ENCODE measurements at regions not wholly inside any gene's neighbourhood (a gene's known extent, or its start where the extent isn't known, plus 50 kb on each side); places are given as distances from the start of the nearest gene placed in this dataset.

GRCh38 chr12:116640281-116640680 lies 81.1 kb downstream of the MAP1LC3B2 start:
- Histone ChIP-seq H3K4ac (ENCODE audit: low read depth, low read length) (no peak overlapping the region), H2AK5ac (ENCODE audit: low read length) (no peak overlapping the region), H2BK5ac (ENCODE audit: low read depth, low read length, poor library complexity) (no peak overlapping the region), H3K4me2 (ENCODE audit: low read length) (no peak overlapping the region), H4K8ac (ENCODE audit: low read depth, low read length) (no peak overlapping the region), H3K4me3 (ENCODE audit: low read depth, low read length) (no peak overlapping the region), H4K91ac (ENCODE audit: low read depth, low read length) (no peak overlapping the region), H3K4me1 (ENCODE audit: control insufficient read depth in 1 of 2, insufficient read depth in 2 of 2, low read length in 2 of 2) (no peaks in the 10 kb centered on the region), H2AFZ (ENCODE audit: insufficient read depth, low read length, poor library complexity) (no peak overlapping the region), H3K79me2 (ENCODE audit: control insufficient read depth, insufficient read depth, low read length, poor library complexity) (no peaks in the 10 kb centered on the region), H3K79me1 (ENCODE audit: low read length) (no peaks in the 10 kb centered on the region), H3K23ac (ENCODE audit: low read length) (no peak overlapping the region), H4K12ac (ENCODE audit: low read depth, low read length) (no peak overlapping the region), H3K27ac (ENCODE audit: low read depth, low read length) (no peak overlapping the region), H3K18ac (ENCODE audit: low read length) (no peak overlapping the region), H3K36me3 (ENCODE audit: control insufficient read depth in 1 of 2, insufficient read depth in 2 of 2, low read length in 2 of 2) (no peaks in the 10 kb centered on the region), H2BK12ac (ENCODE audit: low read length) (no peak overlapping the region), H3K9me3 (ENCODE audit: insufficient read depth, low read depth, low read length) (no peaks in the 10 kb centered on the region), H3K27me3 (ENCODE audit: insufficient read depth, low read length) (no peaks in the 10 kb centered on the region), H2BK120ac (ENCODE audit: insufficient read depth, low read length, poor library complexity) (no peak overlapping the region), H3K14ac (ENCODE audit: low read length) (no peak overlapping the region), H3K9ac (ENCODE audit: low read length) (no peak overlapping the region)
- no CpG with 5 or more reads among the region's 1 CpG for WGBS (ENCODE audit: extremely low coverage, insufficient coverage, insufficient read length)
- DNase-seq: no peak

DNA sequence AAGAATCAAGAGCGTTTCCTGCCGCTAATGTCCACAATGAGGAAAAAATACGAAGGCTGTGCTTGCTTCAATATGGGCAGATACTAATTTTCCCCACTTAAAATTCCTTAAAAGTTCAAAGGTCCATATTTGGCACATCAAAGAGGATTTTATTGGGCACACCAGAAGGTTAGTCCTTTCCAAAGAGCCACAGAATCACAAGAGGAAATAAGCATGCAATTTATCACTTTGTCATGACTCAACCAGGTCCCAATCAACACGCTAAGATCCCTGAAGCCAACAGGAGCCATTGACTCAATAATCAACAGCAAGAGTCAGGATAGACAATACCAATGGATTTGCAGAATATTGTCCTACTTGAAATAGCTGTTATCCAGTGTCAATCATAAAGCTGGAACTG lies 80.6 kb downstream of the MAP1LC3B2 start:
- Histone ChIP-seq H2BK5ac (ENCODE audit: low read depth, low read length, poor library complexity) (no peak overlapping the region), H2BK120ac (ENCODE audit: insufficient read depth, low read length, poor library complexity) (no peak overlapping the region), H2BK12ac (ENCODE audit: low read length) (no peak overlapping the region), H3K9me3 (ENCODE audit: insufficient read depth, low read depth, low read length) (no peaks in the 10 kb centered on the region), H3K18ac (ENCODE audit: low read length) (no peak overlapping the region), H3K79me1 (ENCODE audit: low read length) (no peaks in the 10 kb centered on the region), H4K12ac (ENCODE audit: low read depth, low read length) (no peak overlapping the region), H3K4me1 (ENCODE audit: control insufficient read depth in 1 of 2, insufficient read depth in 2 of 2, low read length in 2 of 2) (no peaks in the 10 kb centered on the region), H3K27me3 (ENCODE audit: insufficient read depth, low read length) (no peaks in the 10 kb centered on the region), H4K91ac (ENCODE audit: low read depth, low read length) (no peak overlapping the region), H2AK5ac (ENCODE audit: low read length) (no peak overlapping the region), H3K9ac (ENCODE audit: low read length) (no peak overlapping the region), H3K4me2 (ENCODE audit: low read length) (no peak overlapping the region), H3K4ac (ENCODE audit: low read depth, low read length) (no peak overlapping the region), H3K79me2 (ENCODE audit: control insufficient read depth, insufficient read depth, low read length, poor library complexity) (no peaks in the 10 kb centered on the region), H3K14ac (ENCODE audit: low read length) (no peak overlapping the region), H3K23ac (ENCODE audit: low read length) (no peak overlapping the region), H2AFZ (ENCODE audit: insufficient read depth, low read length, poor library complexity) (no peak overlapping the region), H3K27ac (ENCODE audit: low read depth, low read length) (no peak overlapping the region), H3K36me3 (ENCODE audit: control insufficient read depth in 1 of 2, insufficient read depth in 2 of 2, low read length in 2 of 2) (no peaks in the 10 kb centered on the region), H4K8ac (ENCODE audit: low read depth, low read length) (no peak overlapping the region), H3K4me3 (ENCODE audit: low read depth, low read length) (no peak overlapping the region)
- DNase-seq: no peak
- no CpG with 5 or more reads among the region's 4 CpGs for WGBS (ENCODE audit: extremely low coverage, insufficient coverage, insufficient read length)

DNA sequence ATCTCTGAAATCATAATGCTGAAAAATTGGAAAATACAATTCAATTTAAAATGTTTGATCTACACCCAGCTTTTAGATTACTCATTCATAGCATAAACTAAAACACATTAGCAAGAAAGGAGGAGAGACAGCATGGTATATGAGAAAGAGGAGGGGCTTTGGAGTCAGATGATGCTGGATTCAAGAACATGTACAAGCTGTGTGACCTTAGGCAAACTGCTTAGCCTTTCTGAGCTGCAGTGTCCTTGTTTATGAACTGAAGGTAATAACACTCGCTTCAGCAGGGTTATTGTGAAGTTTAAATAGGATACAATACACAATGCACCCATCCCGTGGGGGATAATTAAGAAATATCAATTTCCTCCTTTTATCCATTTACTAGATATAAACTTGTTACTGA lies 79.2 kb downstream of the MAP1LC3B2 start:
- DNase-seq: no peak
- WGBS (ENCODE audit: extremely low coverage, insufficient coverage, insufficient read length): no CpG with 5 or more reads among the region's 2 CpGs
- Histone ChIP-seq H3K27me3 (ENCODE audit: insufficient read depth, low read length) (no peaks in the 10 kb centered on the region), H3K27ac (ENCODE audit: low read depth, low read length) (no peak overlapping the region), H3K4me1 (ENCODE audit: control insufficient read depth in 1 of 2, insufficient read depth in 2 of 2, low read length in 2 of 2) (no peaks in the 10 kb centered on the region), H4K91ac (ENCODE audit: low read depth, low read length) (no peak overlapping the region), H3K23ac (ENCODE audit: low read length) (no peak overlapping the region), H3K9me3 (ENCODE audit: insufficient read depth, low read depth, low read length) (no peaks in the 10 kb centered on the region), H4K8ac (ENCODE audit: low read depth, low read length) (no peak overlapping the region), H3K4me2 (ENCODE audit: low read length) (no peak overlapping the region), H3K36me3 (ENCODE audit: control insufficient read depth in 1 of 2, insufficient read depth in 2 of 2, low read length in 2 of 2) (no peaks in the 10 kb centered on the region), H2AFZ (ENCODE audit: insufficient read depth, low read length, poor library complexity) (no peak overlapping the region), H3K14ac (ENCODE audit: low read length) (no peak overlapping the region), H3K18ac (ENCODE audit: low read length) (no peak overlapping the region), H2BK12ac (ENCODE audit: low read length) (no peak overlapping the region), H2BK120ac (ENCODE audit: insufficient read depth, low read length, poor library complexity) (no peak overlapping the region), H4K12ac (ENCODE audit: low read depth, low read length) (no peak overlapping the region), H2AK5ac (ENCODE audit: low read length) (no peak overlapping the region), H3K9ac (ENCODE audit: low read length) (no peak overlapping the region), H2BK5ac (ENCODE audit: low read depth, low read length, poor library complexity) (no peak overlapping the region), H3K79me1 (ENCODE audit: low read length) (no peaks in the 10 kb centered on the region), H3K4me3 (ENCODE audit: low read depth, low read length) (no peak overlapping the region), H3K4ac (ENCODE audit: low read depth, low read length) (no peak overlapping the region), H3K79me2 (ENCODE audit: control insufficient read depth, insufficient read depth, low read length, poor library complexity) (no peaks in the 10 kb centered on the region)

DNA sequence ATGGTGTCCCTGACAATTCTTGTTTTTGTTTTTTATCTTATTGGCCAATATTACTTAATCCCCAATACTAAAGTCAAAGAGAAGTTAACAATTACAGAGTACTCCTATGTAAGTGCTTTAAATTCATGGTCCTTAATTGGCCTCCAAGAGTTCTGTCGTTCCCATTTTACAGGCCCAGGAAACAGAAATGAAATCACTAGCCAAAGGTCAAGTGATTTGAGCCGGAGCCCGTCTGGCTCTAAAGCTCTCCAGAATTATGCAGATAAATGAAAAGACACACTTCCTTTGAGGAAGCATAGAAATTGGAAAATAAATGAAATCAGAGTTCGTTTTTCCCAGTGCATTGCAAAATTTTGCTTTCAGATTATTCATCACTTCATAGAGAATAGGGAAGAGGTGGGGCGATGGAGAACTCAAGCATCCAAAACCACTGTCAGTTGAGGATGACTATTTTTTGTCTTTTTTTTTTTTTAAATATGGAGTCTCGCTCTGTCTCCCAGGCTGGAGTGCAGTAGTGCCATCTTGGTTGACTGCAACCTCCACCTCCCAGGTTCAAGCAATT lies 78.5 kb downstream of the MAP1LC3B2 start:
- no CpG with 5 or more reads among the region's 6 CpGs for WGBS (ENCODE audit: extremely low coverage, insufficient coverage, insufficient read length)
- Histone ChIP-seq H2AK5ac (ENCODE audit: low read length) (no peak overlapping the region), H3K4me1 (ENCODE audit: control insufficient read depth in 1 of 2, insufficient read depth in 2 of 2, low read length in 2 of 2) (no peaks in the 10 kb centered on the region), H3K4me2 (ENCODE audit: low read length) (no peak overlapping the region), H2BK12ac (ENCODE audit: low read length) (no peak overlapping the region), H3K18ac (ENCODE audit: low read length) (no peak overlapping the region), H3K27me3 (ENCODE audit: insufficient read depth, low read length) (no peaks in the 10 kb centered on the region), H3K9me3 (ENCODE audit: insufficient read depth, low read depth, low read length) (no peaks in the 10 kb centered on the region), H3K9ac (ENCODE audit: low read length) (no peak overlapping the region), H4K12ac (ENCODE audit: low read depth, low read length) (no peak overlapping the region), H3K4me3 (ENCODE audit: low read depth, low read length) (no peak overlapping the region), H4K91ac (ENCODE audit: low read depth, low read length) (no peak overlapping the region), H3K4ac (ENCODE audit: low read depth, low read length) (no peak overlapping the region), H3K23ac (ENCODE audit: low read length) (no peak overlapping the region), H2AFZ (ENCODE audit: insufficient read depth, low read length, poor library complexity) (no peak overlapping the region), H3K27ac (ENCODE audit: low read depth, low read length) (no peak overlapping the region), H3K36me3 (ENCODE audit: control insufficient read depth in 1 of 2, insufficient read depth in 2 of 2, low read length in 2 of 2) (no peaks in the 10 kb centered on the region), H3K79me2 (ENCODE audit: control insufficient read depth, insufficient read depth, low read length, poor library complexity) (no peaks in the 10 kb centered on the region), H2BK5ac (ENCODE audit: low read depth, low read length, poor library complexity) (no peak overlapping the region), H4K8ac (ENCODE audit: low read depth, low read length) (no peak overlapping the region), H2BK120ac (ENCODE audit: insufficient read depth, low read length, poor library complexity) (no peak overlapping the region), H3K14ac (ENCODE audit: low read length) (no peak overlapping the region), H3K79me1 (ENCODE audit: low read length) (no peaks in the 10 kb centered on the region)
- DNase-seq: peak in 1 of 2 donors; percentile 23
